ENCODE measurements at regions not wholly inside any gene's neighbourhood (a gene's known extent, or its start where the extent isn't known, plus 50 kb on each side); places are given as distances from the start of the nearest gene placed in this dataset.

GRCh38 chr11:135073381-135073780 lies 661.3 kb upstream of the B3GAT1 start:
- TF ChIP-seq, protein P1, sequence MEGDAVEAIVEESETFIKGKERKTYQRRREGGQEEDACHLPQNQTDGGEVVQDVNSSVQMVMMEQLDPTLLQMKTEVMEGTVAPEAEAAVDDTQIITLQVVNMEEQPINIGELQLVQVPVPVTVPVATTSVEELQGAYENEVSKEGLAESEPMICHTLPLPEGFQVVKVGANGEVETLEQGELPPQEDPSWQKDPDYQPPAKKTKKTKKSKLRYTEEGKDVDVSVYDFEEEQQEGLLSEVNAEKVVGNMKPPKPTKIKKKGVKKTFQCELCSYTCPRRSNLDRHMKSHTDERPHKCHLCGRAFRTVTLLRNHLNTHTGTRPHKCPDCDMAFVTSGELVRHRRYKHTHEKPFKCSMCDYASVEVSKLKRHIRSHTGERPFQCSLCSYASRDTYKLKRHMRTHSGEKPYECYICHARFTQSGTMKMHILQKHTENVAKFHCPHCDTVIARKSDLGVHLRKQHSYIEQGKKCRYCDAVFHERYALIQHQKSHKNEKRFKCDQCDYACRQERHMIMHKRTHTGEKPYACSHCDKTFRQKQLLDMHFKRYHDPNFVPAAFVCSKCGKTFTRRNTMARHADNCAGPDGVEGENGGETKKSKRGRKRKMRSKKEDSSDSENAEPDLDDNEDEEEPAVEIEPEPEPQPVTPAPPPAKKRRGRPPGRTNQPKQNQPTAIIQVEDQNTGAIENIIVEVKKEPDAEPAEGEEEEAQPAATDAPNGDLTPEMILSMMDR (IDR thresholded peaks at IDR 0.05) = no peak
- TF ChIP-seq POLR2AphosphoS5 (IDR thresholded peaks at IDR 0.05; ENCODE audit: insufficient read depth in 1 of 2, low read depth in 1 of 2) = no peak
- TF ChIP-seq POLR2A (IDR thresholded peaks at IDR 0.05) = no peak
